ENCODE measurements at regions not wholly inside any gene's neighbourhood (a gene's known extent, or its start where the extent isn't known, plus 50 kb on each side); places are given as distances from the start of the nearest gene placed in this dataset.

- DNase-seq, result no peak
Measured at GRCh38 chr13:83589814-83590213, 292.5 kb downstream of the SLITRK1 start.

- no peak for DNase-seq
Measured at GRCh38 chr13:83577183-83577582, 305.1 kb downstream of the SLITRK1 start.

GRCh38 chr13:83568019-83568418 is 314.3 kb downstream of the SLITRK1 start:
- no peak for DNase-seq

DNA sequence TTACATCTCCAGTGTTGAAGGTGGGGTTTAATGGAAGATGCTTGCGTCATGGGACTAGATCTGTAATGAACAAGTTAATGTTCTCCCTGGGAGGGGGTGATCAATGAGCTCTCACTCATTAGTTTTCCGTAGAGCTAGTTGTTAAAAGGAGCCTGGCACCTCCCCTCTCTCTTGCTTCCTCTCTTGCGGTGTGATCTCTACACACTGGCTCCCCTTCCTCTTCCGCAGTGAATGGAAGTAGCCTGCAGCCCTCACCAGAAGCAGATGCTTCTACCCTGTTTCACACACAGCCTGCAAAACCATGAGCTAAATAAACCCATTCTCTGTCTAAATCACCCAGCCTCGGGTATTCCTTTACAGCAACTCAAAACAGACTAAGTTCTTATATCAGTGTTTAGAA is 318.8 kb downstream of the SLITRK1 start:
- DNase-seq, result no peak

GRCh38 chr13:83557845-83558244 is 324.4 kb downstream of the SLITRK1 start:
- no peak for DNase-seq

GRCh38 chr13:83549671-83550070 is 332.6 kb downstream of the SLITRK1 start:
- no peak for DNase-seq

GRCh38 chr13:83547043-83547442 is 335.2 kb downstream of the SLITRK1 start:
- no peak for DNase-seq

- DNase-seq, result no peak
Measured at GRCh38 chr13:83546476-83546875, 335.8 kb downstream of the SLITRK1 start.

- no peak for DNase-seq
Measured at GRCh38 chr13:83538636-83539035, 343.6 kb downstream of the SLITRK1 start.

DNA sequence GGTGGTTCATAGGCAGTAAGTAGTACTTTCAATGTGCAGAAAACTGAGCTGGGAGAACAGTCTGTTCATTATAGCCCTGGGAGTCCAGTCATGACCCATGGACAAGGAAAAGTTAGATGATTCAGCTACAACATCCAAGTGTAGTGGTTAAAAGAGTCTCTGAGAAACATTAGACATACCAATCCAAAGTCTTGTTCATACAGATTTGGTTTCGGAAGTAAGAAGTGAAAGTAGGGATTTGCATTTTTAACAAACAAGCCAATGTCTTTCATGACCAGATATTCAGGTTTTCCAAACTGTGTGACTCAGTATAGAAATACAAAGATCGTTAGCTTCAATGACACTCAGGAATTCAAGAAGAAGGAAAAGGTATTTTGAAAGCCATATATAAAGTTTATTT is 345.3 kb downstream of the SLITRK1 start:
- no peak for DNase-seq

GRCh38 chr13:83536153-83536552 is 346.1 kb downstream of the SLITRK1 start:
- no peak for DNase-seq

GRCh38 chr13:83532809-83533208 is 349.5 kb downstream of the SLITRK1 start:
- DNase-seq, result no peak

- DNase-seq, result no peak
Measured at GRCh38 chr13:83531022-83531421, 351.3 kb downstream of the SLITRK1 start.

- DNase-seq, result no peak
Measured at GRCh38 chr13:83516781-83517180, 365.5 kb downstream of the SLITRK1 start.

DNA sequence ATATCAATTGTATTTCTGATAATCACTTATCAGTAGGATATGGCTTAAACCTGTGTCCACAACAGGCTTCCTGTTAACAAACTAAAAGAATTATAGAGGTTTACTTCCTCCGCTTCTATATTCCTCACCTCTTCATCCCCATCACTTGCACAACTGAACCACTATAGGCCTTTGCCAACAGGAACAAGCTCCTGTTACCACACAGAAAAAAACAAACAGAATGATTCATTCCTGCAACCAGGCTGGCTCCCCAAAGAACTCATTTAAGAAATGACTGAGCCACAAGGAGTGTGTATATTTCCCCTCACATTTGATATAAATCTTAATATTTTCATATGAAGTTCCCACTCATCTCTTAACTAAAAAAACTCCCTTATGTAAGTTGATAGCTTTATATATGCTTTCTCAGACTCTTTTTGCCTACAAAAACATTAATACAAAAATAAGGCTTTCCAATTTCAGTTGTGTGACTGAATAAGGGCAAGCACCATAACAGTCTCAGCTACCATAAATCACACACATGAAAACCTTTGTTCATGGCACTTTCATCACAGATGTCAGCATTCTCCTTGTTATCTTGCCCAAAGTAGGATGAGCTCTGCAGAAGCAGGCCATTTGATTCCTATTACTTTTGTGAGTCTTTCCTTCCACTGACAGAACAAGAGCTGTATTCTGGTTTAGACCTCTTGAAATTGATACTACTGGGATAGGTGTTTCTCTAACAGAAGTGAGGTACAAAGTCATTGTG is 366.8 kb downstream of the SLITRK1 start:
- DNase-seq, result no peak

DNA sequence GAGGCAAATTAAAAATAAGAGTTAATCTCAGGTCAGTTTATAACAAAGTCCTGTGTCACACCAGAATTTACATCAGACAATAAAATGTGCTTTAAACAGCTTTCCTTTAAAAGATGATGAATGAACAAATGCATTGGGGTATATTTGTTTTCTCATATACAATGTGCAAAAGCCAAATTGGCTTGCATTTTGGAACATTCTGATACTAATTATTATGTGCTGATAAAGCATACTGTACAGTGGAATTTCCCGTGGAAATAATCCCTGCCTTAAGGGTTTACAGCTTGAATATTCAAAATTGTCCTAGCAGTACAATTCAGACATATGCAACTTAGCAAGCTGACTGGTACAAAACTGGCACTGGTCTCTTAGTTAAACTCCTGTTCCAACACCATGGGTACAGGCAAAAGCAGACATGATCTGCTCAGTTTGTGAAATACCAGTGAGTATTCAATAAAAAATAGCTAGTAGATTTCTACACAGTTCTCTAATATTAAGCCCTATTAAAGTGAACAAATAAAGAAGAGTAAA is 373.4 kb downstream of the SLITRK1 start:
- DNase-seq, result no peak

GRCh38 chr13:83503424-83503823 is 378.9 kb downstream of the SLITRK1 start:
- no peak for DNase-seq

DNA sequence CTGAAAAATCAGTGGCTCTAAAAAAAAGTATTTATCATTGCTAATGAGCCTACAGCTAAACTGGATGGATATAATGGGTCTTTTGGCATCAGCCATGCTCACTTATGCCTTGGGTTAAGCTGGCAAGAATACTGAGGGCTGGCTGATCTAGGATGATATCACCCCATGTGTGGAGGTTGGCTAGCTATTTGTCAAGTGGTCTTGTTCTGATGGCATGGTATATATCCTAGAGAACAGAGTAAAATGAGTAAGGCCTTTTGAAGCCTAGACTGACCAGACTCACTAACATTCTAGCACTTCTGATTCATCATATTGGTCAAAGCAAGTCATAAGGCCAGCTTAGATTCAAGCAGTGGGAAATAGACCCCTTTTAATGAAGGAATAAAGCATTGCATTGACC is 383.0 kb downstream of the SLITRK1 start:
- DNase-seq, result no peak

DNA sequence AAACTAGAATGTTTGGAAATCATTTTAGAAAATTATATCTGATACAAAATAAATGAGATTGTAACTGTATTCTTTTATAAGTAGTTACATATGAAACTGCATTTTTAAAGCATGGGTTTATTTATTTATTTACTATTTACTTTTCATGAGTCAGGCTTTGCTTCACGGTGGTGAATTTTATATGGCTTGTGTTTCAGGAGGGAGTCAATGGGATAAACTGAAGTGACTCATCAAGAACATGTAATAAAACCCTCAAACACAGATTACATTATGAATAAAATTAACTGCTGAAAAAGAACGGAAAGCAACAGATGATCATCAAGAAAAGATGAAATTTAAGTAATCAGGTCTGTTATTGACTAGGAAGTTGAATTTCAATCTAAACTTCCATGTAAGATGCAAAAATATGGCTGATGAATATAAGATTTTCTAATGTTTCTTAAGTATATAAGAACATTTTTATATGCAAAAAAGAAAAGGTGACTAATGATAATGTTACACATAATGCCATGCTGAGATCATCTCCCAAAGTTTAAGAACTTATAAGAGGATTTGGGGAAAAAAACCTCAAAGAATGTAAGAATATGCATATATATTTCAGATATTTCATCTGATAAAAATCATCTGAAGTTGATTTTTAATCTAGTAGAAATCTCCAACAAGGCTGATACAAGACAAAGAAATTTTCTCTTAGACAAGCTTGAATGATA is 383.6 kb downstream of the SLITRK1 start:
- no peak for DNase-seq

GRCh38 chr13:83498045-83498444 is 384.2 kb downstream of the SLITRK1 start:
- no peak for DNase-seq

DNA sequence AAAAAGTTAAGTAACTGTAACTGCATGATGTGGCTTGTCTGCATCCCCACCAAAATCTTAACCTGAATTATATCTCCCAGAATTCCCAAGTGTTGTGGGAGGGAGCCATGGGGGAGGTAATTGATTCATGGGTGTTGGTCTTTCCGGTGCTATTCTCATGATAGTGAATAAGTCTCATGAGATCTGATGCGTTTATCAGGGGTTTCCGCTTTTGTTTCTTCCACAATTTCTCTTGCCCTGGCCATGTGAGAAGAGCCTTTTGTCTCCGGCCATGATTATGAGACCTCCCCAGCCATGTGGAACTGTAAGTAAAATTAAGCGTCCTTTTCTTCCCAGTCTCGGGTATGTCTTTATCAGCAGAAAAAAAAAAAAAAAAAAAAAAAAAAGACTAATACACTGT is 385.8 kb downstream of the SLITRK1 start:
- no peak for DNase-seq

DNA sequence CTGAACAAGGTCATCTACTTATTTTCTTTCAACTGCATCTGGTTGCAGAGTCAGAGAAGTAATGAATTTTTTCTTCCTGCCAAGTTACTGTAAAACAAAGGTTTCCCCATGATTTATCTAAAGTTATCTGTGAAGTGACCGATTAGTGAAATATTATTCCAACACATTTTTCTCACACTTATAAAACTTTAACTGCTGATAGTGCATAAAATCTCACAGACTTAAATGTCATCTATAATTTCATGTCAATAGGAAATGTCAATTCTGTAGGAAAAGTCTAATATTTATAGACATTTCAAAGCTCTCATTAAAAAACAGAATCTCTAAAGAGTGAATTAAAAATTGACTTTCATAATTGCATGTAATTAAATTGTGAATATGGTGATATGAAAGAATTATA is 397.2 kb downstream of the SLITRK1 start:
- no peak for DNase-seq

DNA sequence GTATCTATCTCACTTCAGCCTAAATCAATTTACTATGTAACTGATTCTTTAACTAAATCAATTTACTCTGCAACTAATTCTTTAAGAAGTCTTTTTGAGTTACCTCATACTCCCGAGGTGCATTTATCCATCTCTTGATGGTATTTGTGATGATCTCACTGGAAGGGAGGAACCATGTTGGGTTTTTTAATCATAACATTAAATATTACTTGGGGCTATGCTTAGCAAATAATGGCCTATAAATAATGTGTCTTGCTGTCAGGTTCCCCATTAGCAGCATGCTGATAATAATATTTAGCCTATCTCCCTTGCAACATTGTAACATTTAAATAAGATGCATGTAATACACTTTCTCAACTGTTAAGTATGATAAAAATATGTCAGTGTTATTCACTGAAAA is 411.3 kb downstream of the SLITRK1 start:
- DNase-seq, result no peak

GRCh38 chr13:83470133-83470797 is 412.0 kb downstream of the SLITRK1 start:
- no peak for DNase-seq
